ENCODE measurements at regions not wholly inside any gene's neighbourhood (a gene's known extent, or its start where the extent isn't known, plus 50 kb on each side); places are given as distances from the start of the nearest gene placed in this dataset.

GRCh38 chr13:29980339-29980738 lies 129.9 kb upstream of the UBL3 start:
- H3K4me3 ChIP-seq, result no peak overlapping the region
- ChIA-PET CTCF (no interaction called here), POLR2A (no interaction called here)
- H3K27ac ChIP-seq, result no peak overlapping the region
- no peaks in the 10 kb centered on the region for H3K4me1 ChIP-seq
- H3K4me2 ChIP-seq, result no peak overlapping the region
- DNase-seq (ENCODE audit: low read depth in 1 of 2, low spot score in 1 of 2) (no peak), ATAC-seq (no peak), FAIRE-seq (no peak)
- no peak for TF ChIP-seq ELK1 (IDR thresholded peaks at IDR 0.05; ENCODE audit: low read depth, low read length)
- no peak for TF ChIP-seq HEYL (CRISPR knock-in tag; IDR thresholded peaks at IDR 0.05)
- TF ChIP-seq HOXB5 (CRISPR knock-in tag; IDR thresholded peaks at IDR 0.05), result no peak
- TF ChIP-seq BCL3 (IDR thresholded peaks at IDR 0.05), result no peak
- TF ChIP-seq BHLHE40 (IDR thresholded peaks at IDR 0.05; ENCODE audit: low read depth, low read length), result no peak
- TF ChIP-seq CHD2 (IDR thresholded peaks at IDR 0.05; ENCODE audit: low read length, partially characterized antibody), result no peak
- no peak for TF ChIP-seq RFX5 (IDR thresholded peaks at IDR 0.05)
- TF ChIP-seq KDM1A (IDR thresholded peaks at IDR 0.05; ENCODE audit: low read depth), result no peak
- TF ChIP-seq RARB (CRISPR knock-in tag; IDR thresholded peaks at IDR 0.05), result no peak
- no peak for TF ChIP-seq CEBPB (IDR thresholded peaks at IDR 0.05)
- TF ChIP-seq FOXS1 (CRISPR knock-in tag; IDR thresholded peaks at IDR 0.05), result no peak
- TF ChIP-seq NFE2L2 (conservative IDR thresholded peaks at IDR 0.05; ENCODE audit: low read length), result no peak
- no peak for TF ChIP-seq GATA3 (IDR thresholded peaks at IDR 0.05; ENCODE audit: borderline replicate concordance)
- no peak for TF ChIP-seq POLR2AphosphoS2 (conservative IDR thresholded peaks at IDR 0.05; ENCODE audit: low read length)
- 46% methylated on average over 2 of the region's 2 CpGs for WGBS (ENCODE audit: missing lambda C conversion rate)
- H3K9me3 ChIP-seq, result no peaks in the 10 kb centered on the region

- ChIA-PET CTCF (no interaction called here), POLR2A (no interaction called here)
- Histone ChIP-seq H3K4me2 (no peak overlapping the region), H3K4me1 (no peaks in the 10 kb centered on the region), H3K27ac (no peak overlapping the region), H3K9me3 (no peaks in the 10 kb centered on the region), H3K4me3 (no peak overlapping the region)
- ATAC-seq (no peak), DNase-seq (ENCODE audit: low read depth in 1 of 2, low spot score in 1 of 2) (no peak), FAIRE-seq (no peak)
- 47% methylated on average over 2 of the region's 2 CpGs for WGBS (ENCODE audit: missing lambda C conversion rate)
- TF ChIP-seq USF2 (IDR thresholded peaks at IDR 0.05) (no peak), EP300 (IDR thresholded peaks at IDR 0.05) (no peak), NPAS2 (CRISPR knock-in tag; IDR thresholded peaks at IDR 0.05; ENCODE audit: borderline replicate concordance) (no peak), ELK1 (IDR thresholded peaks at IDR 0.05; ENCODE audit: low read depth, low read length) (no peak), REST (IDR thresholded peaks at IDR 0.05) (no peak), HMGXB4 (CRISPR knock-in tag; IDR thresholded peaks at IDR 0.05; ENCODE audit: borderline replicate concordance) (no peak), KDM5A (IDR thresholded peaks at IDR 0.05) (no peak), BHLHE40 (IDR thresholded peaks at IDR 0.05; ENCODE audit: low read depth, low read length) (no peak), HDAC2 (IDR thresholded peaks at IDR 0.05) (no peak), MAX (IDR thresholded peaks at IDR 0.05) (no peak), RAD21 (conservative IDR thresholded peaks at IDR 0.05 in 1 of 2, IDR thresholded peaks at IDR 0.05 in 1 of 2) (no peak), ZSCAN20 (CRISPR knock-in tag; IDR thresholded peaks at IDR 0.05) (no peak)
Measured at GRCh38 chr13:29978211-29978610, 127.8 kb upstream of the UBL3 start.

All from A549 (cell line).